Tibial artery (tissue), 4 donors: ENCODE measurements at regions not wholly inside any gene's neighbourhood (a gene's known extent, or its start where the extent isn't known, plus 50 kb on each side); places are given as distances from the start of the nearest gene placed in this dataset.
"Not testable (repeated sequence)": the region's sequence is repeated elsewhere in the genome, so short reads cannot be mapped to it uniquely, and the experiment has no call there.

Source experiments
- DNase-seq, 2 donors: peaks; one replicate each; pipeline ENCODE4 v3.0.0-alpha.2; 2019
- H3K27ac ChIP-seq, 2 donors: fragments of 200-600 bp; sonication (generic) in 1 of 2; 1 replicate in 1 of 2; 2 replicates in 1 of 2; pipeline ENCODE4 v1.5.1; 2018 to 2019; ENCODE audit warnings: mild to moderate bottlenecking in 1 of 2
- H3K27me3 ChIP-seq, 2 donors: fragments of 200-600 bp; sonication (generic) in 1 of 2; one replicate each; pipeline versions ENCODE4 v1.5.1 to v1.6.0; 2016 to 2019
- H3K36me3 ChIP-seq, 3 donors: fragments of 200-600 bp; sonication (generic) in 2 of 3; one replicate each; pipeline ENCODE4 v1.5.1; 2016 to 2019; ENCODE audit warnings: mild to moderate bottlenecking in 2 of 3
- H3K4me1 ChIP-seq, 4 donors: fragments of 200-600 bp; sonication (generic) in 2 of 4; 1 replicate in 3 of 4; 2 replicates in 1 of 4; pipeline ENCODE4 v1.5.1; 2016 to 2019
- H3K4me3 ChIP-seq, 2 donors: fragments of 200-600 bp; sonication (generic) in 1 of 2; 1 replicate in 1 of 2; 2 replicates in 1 of 2; pipeline ENCODE4 v1.5.1; 2018 to 2019; ENCODE audit warnings: mild to moderate bottlenecking in 2 of 2
- H3K9me3 ChIP-seq, 3 donors: fragments of 200-600 bp; sonication (generic) in 1 of 3; one replicate each; pipeline ENCODE4 v1.5.1; 2016 to 2019
- intact Hi-C: fragments of 100-400 bp; cut with DNase I; formaldehyde crosslinking; loops from one replicate; pipeline ENCODE4 v1.15.0; 2023; ENCODE audit warnings: low total_unique reads
- TF ChIP-seq, protein P1 (sequence below), 2 experiments: fragments of 200-600 bp in 1 of 2; fragments of 450-650 bp in 1 of 2; IDR thresholded peaks; one replicate each; pipeline ENCODE4 v1.5.1; 2017 to 2019; ENCODE audit warnings: antibody characterized with exemption in 2 of 2, mild to moderate bottlenecking in 1 of 2, moderate library complexity in 1 of 2

DNA sequence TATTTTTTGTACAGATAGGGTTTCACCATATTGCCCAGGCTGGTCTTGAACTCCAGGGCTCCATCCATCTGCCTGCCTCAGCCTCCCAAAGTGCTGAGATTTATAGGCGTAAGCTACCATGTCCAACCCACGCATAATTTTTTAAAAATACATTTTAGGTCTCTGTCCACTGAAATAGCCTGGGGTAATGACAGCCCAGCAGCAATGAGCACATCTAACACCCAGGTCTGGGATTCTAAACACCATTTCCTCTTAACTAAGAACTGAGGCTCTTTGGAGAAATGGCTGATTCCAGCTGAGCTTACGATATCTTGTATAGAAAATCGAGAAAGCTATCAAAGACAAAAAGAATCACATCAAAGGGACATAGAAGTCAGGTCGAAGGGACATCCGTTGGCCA is 245.3 kb downstream of the PARN start:
- no peaks in the 10 kb centered on the region for H3K9me3 ChIP-seq
- intact Hi-C loops = no loop called here
- H3K36me3 ChIP-seq = no peaks in the 10 kb centered on the region
- TF ChIP-seq, protein P1, sequence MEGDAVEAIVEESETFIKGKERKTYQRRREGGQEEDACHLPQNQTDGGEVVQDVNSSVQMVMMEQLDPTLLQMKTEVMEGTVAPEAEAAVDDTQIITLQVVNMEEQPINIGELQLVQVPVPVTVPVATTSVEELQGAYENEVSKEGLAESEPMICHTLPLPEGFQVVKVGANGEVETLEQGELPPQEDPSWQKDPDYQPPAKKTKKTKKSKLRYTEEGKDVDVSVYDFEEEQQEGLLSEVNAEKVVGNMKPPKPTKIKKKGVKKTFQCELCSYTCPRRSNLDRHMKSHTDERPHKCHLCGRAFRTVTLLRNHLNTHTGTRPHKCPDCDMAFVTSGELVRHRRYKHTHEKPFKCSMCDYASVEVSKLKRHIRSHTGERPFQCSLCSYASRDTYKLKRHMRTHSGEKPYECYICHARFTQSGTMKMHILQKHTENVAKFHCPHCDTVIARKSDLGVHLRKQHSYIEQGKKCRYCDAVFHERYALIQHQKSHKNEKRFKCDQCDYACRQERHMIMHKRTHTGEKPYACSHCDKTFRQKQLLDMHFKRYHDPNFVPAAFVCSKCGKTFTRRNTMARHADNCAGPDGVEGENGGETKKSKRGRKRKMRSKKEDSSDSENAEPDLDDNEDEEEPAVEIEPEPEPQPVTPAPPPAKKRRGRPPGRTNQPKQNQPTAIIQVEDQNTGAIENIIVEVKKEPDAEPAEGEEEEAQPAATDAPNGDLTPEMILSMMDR (IDR thresholded peaks at IDR 0.05) = no peak
- H3K4me3 ChIP-seq = no peak overlapping the region
- no peak overlapping the region for H3K27ac ChIP-seq
- no peaks in the 10 kb centered on the region for H3K4me1 ChIP-seq
- H3K27me3 ChIP-seq = no peaks in the 10 kb centered on the region
- DNase-seq = no peak

- H3K4me1 ChIP-seq, H3K27me3 ChIP-seq, H3K9me3 ChIP-seq, H3K36me3 ChIP-seq, H3K4me3 ChIP-seq, DNase-seq, intact Hi-C loops, H3K27ac ChIP-seq: not testable (repeated sequence)
Measured at GRCh38 chr16:14383844-14384243, 246.2 kb downstream of the PARN start.

GRCh38 chr16:14378689-14379467 is 251.2 kb downstream of the PARN start:
- H3K27me3 ChIP-seq = peaks cover 0 to 4% of the 10 kb centered on the region in 2 donors
- TF ChIP-seq, protein P1 (IDR thresholded peaks at IDR 0.05) = no peak

GRCh38 chr16:14378131-14378551 is 251.9 kb downstream of the PARN start:
- H3K36me3 ChIP-seq = no peaks in the 10 kb centered on the region
- TF ChIP-seq, protein P1 (IDR thresholded peaks at IDR 0.05) = no peak
- no peak overlapping the region for H3K4me3 ChIP-seq
- no peak for DNase-seq
- H3K9me3 ChIP-seq = no peaks in the 10 kb centered on the region
- no peak overlapping the region for H3K27ac ChIP-seq
- H3K4me1 ChIP-seq = no peaks in the 10 kb centered on the region
- intact Hi-C loops = no loop called here
- H3K27me3 ChIP-seq = peaks cover 0 to 4% of the 10 kb centered on the region in 2 donors

More at GRCh38 chr16:14378689-14379467, 251.2 kb downstream of the PARN start:
- Histone ChIP-seq H3K4me1 (no peaks in the 10 kb centered on the region), H3K9me3 (no peaks in the 10 kb centered on the region), H3K4me3 (no peak overlapping the region), H3K36me3 (no peaks in the 10 kb centered on the region), H3K27ac (no peak overlapping the region)
- intact Hi-C loops = no loop called here
- DNase-seq = no peak

GRCh38 chr16:14377326-14377725 is 252.7 kb downstream of the PARN start:
- DNase-seq = no peak
- intact Hi-C loops = no loop called here
- no peaks in the 10 kb centered on the region for H3K4me1 ChIP-seq
- no peaks in the 10 kb centered on the region for H3K9me3 ChIP-seq
- peaks cover 0 to 4% of the 10 kb centered on the region in 2 donors for H3K27me3 ChIP-seq
- H3K27ac ChIP-seq = no peak overlapping the region
- no peaks in the 10 kb centered on the region for H3K36me3 ChIP-seq
- TF ChIP-seq, protein P1 (IDR thresholded peaks at IDR 0.05) = no peak
- no peak overlapping the region for H3K4me3 ChIP-seq

DNA sequence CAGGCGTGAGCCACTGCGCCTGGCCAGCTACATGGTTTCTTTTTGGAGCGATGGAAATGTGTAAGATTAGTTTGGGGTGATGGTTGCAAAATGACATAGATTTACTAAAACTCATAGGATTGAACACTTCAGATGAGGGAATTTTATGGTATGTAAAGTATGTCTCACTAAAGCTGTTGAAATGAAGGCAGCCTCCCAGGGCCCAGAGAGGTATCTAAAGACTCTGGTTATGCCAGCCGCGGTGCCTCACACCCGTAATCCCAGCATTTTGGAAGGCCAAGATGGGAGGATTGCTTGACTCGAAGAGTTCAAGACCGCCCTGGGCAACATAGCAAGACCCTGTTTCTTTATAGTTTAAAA is 254.9 kb downstream of the PARN start:
- TF ChIP-seq, protein P1 (IDR thresholded peaks at IDR 0.05) = no peak
- Histone ChIP-seq H3K9me3 (no peaks in the 10 kb centered on the region), H3K27me3 (peaks cover 0 to 4% of the 10 kb centered on the region in 2 donors), H3K36me3 (no peaks in the 10 kb centered on the region), H3K4me1 (peaks cover 0 to 7% (median under 1%) of the 10 kb centered on the region in 4 donors), H3K27ac (no peak overlapping the region), H3K4me3 (no peak overlapping the region)
- intact Hi-C loops = no loop called here
- DNase-seq = no peak
